ENCODE measurements at regions not wholly inside any gene's neighbourhood (a gene's known extent, or its start where the extent isn't known, plus 50 kb on each side); places are given as distances from the start of the nearest gene placed in this dataset.

- POLR2A ChIA-PET (ENCODE audit: low non-redundant PET): no interaction called here
- no peak for DNase-seq (ENCODE audit: low spot score)
- TF ChIP-seq EZH2 (IDR thresholded peaks at IDR 0.05; ENCODE audit: borderline replicate concordance, low read depth, low read length, poor library complexity, severe bottlenecking) (no peak), CTCF (conservative IDR thresholded peaks at IDR 0.05; ENCODE audit: low read depth, low read length) (no peak)
- intact Hi-C loops (cut with micrococcal nuclease; ENCODE audit: unreplicated experiment): no loop called here
- Histone ChIP-seq H3K27me3 (replicated peaks; ENCODE audit: insufficient read depth, low read depth, low read length, poor library complexity) (no peaks in the 10 kb centered on the region), H3K9me3 (ENCODE audit: low read depth, low read length, poor library complexity, severe bottlenecking) (no peaks in the 10 kb centered on the region), H3K4me1 (ENCODE audit: insufficient read depth, low read length, poor library complexity, severe bottlenecking) (no peaks in the 10 kb centered on the region), H3K36me3 (ENCODE audit: insufficient read depth, low read length, poor library complexity, severe bottlenecking) (no peaks in the 10 kb centered on the region), H3K4me3 (ENCODE audit: low read depth, low read length, poor library complexity, severe bottlenecking) (no peak overlapping the region), H3K27ac (ENCODE audit: low read depth, low read length, poor library complexity, severe bottlenecking) (no peak overlapping the region)
- no TSS peak for BruUV-seq (replicated peaks)
- CTCF ChIA-PET: no interaction called here
Measured at GRCh38 chr2:240214790-240215675, 74.6 kb upstream of the OTOS start.

- CTCF ChIA-PET: no interaction called here
- no peaks in the 10 kb centered on the region for H3K36me3 ChIP-seq (ENCODE audit: insufficient read depth, low read length, poor library complexity, severe bottlenecking)
- POLR2A ChIA-PET (ENCODE audit: low non-redundant PET): no interaction called here
- BruUV-seq (replicated peaks): no TSS peak
- DNase-seq (ENCODE audit: low spot score): no peak
- intact Hi-C loops (cut with micrococcal nuclease; ENCODE audit: unreplicated experiment): no loop called here
- H3K4me3 ChIP-seq (ENCODE audit: low read depth, low read length, poor library complexity, severe bottlenecking): no peak overlapping the region
- peaks cover 4% of the 10 kb centered on the region for H3K27me3 ChIP-seq (replicated peaks; ENCODE audit: insufficient read depth, low read depth, low read length, poor library complexity)
- H3K27ac ChIP-seq (ENCODE audit: low read depth, low read length, poor library complexity, severe bottlenecking): no peak overlapping the region
- H3K4me1 ChIP-seq (ENCODE audit: insufficient read depth, low read length, poor library complexity, severe bottlenecking): no peaks in the 10 kb centered on the region
- H3K9me3 ChIP-seq (ENCODE audit: low read depth, low read length, poor library complexity, severe bottlenecking): no peaks in the 10 kb centered on the region
- TF ChIP-seq EZH2 (IDR thresholded peaks at IDR 0.05; ENCODE audit: borderline replicate concordance, low read depth, low read length, poor library complexity, severe bottlenecking) (no peak), CTCF (conservative IDR thresholded peaks at IDR 0.05; ENCODE audit: low read depth, low read length) (no peak)
Measured at GRCh38 chr2:240215676-240216051, 75.2 kb upstream of the OTOS start.

- CTCF ChIA-PET: no interaction called here
- BruUV-seq (replicated peaks): no TSS peak
- DNase-seq (ENCODE audit: low spot score): no peak
Measured at GRCh38 chr2:240216167-240216566, 75.7 kb upstream of the OTOS start.

More at GRCh38 chr2:240216167-240216566, 75.7 kb upstream of the OTOS start:
- intact Hi-C loops (cut with micrococcal nuclease; ENCODE audit: unreplicated experiment): no loop called here
- TF ChIP-seq EZH2 (IDR thresholded peaks at IDR 0.05; ENCODE audit: borderline replicate concordance, low read depth, low read length, poor library complexity, severe bottlenecking) (no peak), CTCF (conservative IDR thresholded peaks at IDR 0.05; ENCODE audit: low read depth, low read length) (no peak)
- no peaks in the 10 kb centered on the region for H3K9me3 ChIP-seq (ENCODE audit: low read depth, low read length, poor library complexity, severe bottlenecking)
- peaks cover 7% of the 10 kb centered on the region for H3K27me3 ChIP-seq (replicated peaks; ENCODE audit: insufficient read depth, low read depth, low read length, poor library complexity)
- H3K27ac ChIP-seq (ENCODE audit: low read depth, low read length, poor library complexity, severe bottlenecking): no peak overlapping the region
- H3K4me3 ChIP-seq (ENCODE audit: low read depth, low read length, poor library complexity, severe bottlenecking): no peak overlapping the region
- POLR2A ChIA-PET (ENCODE audit: low non-redundant PET): no interaction called here
- H3K4me1 ChIP-seq (ENCODE audit: insufficient read depth, low read length, poor library complexity, severe bottlenecking): no peaks in the 10 kb centered on the region
- no peaks in the 10 kb centered on the region for H3K36me3 ChIP-seq (ENCODE audit: insufficient read depth, low read length, poor library complexity, severe bottlenecking)

All from A673 (cell line).